Sigmoid colon (tissue), 4 donors: ENCODE measurements at regions not wholly inside any gene's neighbourhood (a gene's known extent, or its start where the extent isn't known, plus 50 kb on each side); places are given as distances from the start of the nearest gene placed in this dataset.

Experiments used
- EP300 ChIP-seq, 4 donors: sonication (generic); formaldehyde crosslinking; IDR thresholded peaks; one replicate each; pipeline ENCODE4 v1.6.1; 2017; ENCODE audit warnings: antibody characterized with exemption in 4 of 4
- POLR2A ChIP-seq, 2 donors: fragments of 450-650 bp; IDR thresholded peaks; one replicate each; pipeline ENCODE4 v1.6.1; 2016; ENCODE audit warnings: antibody characterized with exemption in 2 of 2, mild to moderate bottlenecking in 2 of 2, moderate library complexity in 2 of 2
- POLR2AphosphoS5 ChIP-seq, 4 donors: sonication (generic); formaldehyde crosslinking; IDR thresholded peaks; one replicate each; pipeline ENCODE4 v1.6.1; 2017; ENCODE audit warnings: antibody characterized with exemption in 4 of 4
- TF ChIP-seq, protein P1 (sequence below), 4 experiments: fragments of 450-650 bp in 3 of 4; fragments of 200-600 bp in 1 of 4; IDR thresholded peaks; one replicate each; pipeline ENCODE4 v1.5.1; 2016 to 2019; ENCODE audit warnings: antibody characterized with exemption in 4 of 4, mild to moderate bottlenecking in 3 of 4, moderate library complexity in 2 of 4

DNA sequence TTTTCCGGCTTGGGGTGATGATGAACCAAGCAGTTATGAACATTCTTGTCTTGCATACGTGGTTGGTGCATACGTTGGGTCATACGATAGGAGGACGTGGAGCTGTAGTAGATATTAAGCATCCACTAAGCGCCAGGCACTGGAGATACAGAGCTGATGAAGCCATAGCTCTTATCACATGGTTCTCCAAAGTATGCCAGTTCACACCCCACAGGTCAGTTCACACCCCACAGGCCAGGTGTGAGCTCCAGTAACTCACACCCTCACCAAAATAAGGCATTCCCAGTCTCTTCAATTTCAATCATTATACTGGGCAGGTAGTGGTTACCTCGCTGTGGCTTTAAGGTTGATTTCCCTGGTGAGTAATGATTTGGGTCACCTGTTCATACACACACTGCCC is 335.5 kb downstream of the FOXL1 start:
- TF ChIP-seq, protein P1, sequence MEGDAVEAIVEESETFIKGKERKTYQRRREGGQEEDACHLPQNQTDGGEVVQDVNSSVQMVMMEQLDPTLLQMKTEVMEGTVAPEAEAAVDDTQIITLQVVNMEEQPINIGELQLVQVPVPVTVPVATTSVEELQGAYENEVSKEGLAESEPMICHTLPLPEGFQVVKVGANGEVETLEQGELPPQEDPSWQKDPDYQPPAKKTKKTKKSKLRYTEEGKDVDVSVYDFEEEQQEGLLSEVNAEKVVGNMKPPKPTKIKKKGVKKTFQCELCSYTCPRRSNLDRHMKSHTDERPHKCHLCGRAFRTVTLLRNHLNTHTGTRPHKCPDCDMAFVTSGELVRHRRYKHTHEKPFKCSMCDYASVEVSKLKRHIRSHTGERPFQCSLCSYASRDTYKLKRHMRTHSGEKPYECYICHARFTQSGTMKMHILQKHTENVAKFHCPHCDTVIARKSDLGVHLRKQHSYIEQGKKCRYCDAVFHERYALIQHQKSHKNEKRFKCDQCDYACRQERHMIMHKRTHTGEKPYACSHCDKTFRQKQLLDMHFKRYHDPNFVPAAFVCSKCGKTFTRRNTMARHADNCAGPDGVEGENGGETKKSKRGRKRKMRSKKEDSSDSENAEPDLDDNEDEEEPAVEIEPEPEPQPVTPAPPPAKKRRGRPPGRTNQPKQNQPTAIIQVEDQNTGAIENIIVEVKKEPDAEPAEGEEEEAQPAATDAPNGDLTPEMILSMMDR (IDR thresholded peaks at IDR 0.05) = no peak
- no peak for TF ChIP-seq POLR2A (IDR thresholded peaks at IDR 0.05)
- no peak for TF ChIP-seq EP300 (IDR thresholded peaks at IDR 0.05)
- no peak for TF ChIP-seq POLR2AphosphoS5 (IDR thresholded peaks at IDR 0.05)
